IPS-18a (cell line): ENCODE measurements at regions not wholly inside any gene's neighbourhood (a gene's known extent, or its start where the extent isn't known, plus 50 kb on each side); places are given as distances from the start of the nearest gene placed in this dataset.
"Not testable (repeated sequence)": the region's sequence is repeated elsewhere in the genome, so short reads cannot be mapped to it uniquely, and the experiment has no call there.

Experiments used
- H3K27ac ChIP-seq: one replicate; pipeline ENCODE4 v1.5.1; 2013; ENCODE audit warnings: low read length
- H3K27me3 ChIP-seq: one replicate; pipeline ENCODE4 v1.6.1; 2013; ENCODE audit warnings: mild to moderate bottlenecking, low read length; ENCODE audit not compliant: control insufficient read depth, insufficient read depth
- H3K36me3 ChIP-seq: one replicate; pipeline ENCODE4 v1.6.1; 2013; ENCODE audit warnings: low read depth, low read length; ENCODE audit not compliant: control insufficient read depth
- H3K4me1 ChIP-seq: one replicate; pipeline ENCODE4 v1.6.1; 2013; ENCODE audit warnings: low read depth, low read length; ENCODE audit not compliant: control insufficient read depth
- H3K4me3 ChIP-seq: one replicate; pipeline ENCODE4 v1.5.1; 2013; ENCODE audit warnings: low read length
- H3K9ac ChIP-seq: one replicate; pipeline ENCODE4 v1.6.1; 2013; ENCODE audit warnings: mild to moderate bottlenecking, low read length, moderate library complexity
- H3K9me3 ChIP-seq: one replicate; pipeline ENCODE4 v1.6.1; 2013; ENCODE audit warnings: low read depth, low read length; ENCODE audit not compliant: control insufficient read depth

DNA sequence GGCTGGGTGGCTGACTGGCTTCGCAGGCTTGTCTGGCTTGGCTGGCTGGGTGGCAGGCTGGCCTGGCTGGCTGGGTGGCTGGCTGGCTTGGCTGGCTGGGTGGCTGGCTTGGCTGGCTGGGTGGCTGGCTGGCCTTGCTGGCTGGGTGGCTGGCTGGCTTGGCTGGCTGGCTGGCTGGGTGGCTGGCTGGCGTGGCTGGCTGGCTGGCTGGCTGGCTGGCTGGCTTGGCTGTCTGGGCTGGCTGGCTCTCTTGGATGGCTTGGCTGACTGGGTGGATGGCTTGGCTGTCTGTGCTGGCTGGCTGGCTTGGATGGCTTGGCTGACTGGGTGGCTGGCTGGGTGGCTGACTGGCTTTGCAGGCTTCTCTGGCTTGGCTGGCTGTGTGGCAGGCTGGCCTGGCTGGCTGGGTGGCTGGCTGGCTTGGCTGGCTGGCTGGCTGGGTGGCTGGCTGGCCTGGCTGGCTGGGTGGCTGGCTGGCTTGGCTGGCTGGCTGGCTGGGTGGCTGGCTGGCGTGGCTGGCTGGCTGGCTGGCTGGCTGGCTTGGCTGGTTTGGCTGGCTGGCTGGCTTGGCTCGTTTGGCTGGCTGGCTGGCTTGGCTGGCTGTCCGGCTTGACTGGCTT is 2808.1 kb downstream of the RPIA start:
- not testable (repeated sequence) for H3K4me1 ChIP-seq, H3K4me3 ChIP-seq, H3K36me3 ChIP-seq, H3K9me3 ChIP-seq, H3K27me3 ChIP-seq, H3K9ac ChIP-seq, H3K27ac ChIP-seq

DNA sequence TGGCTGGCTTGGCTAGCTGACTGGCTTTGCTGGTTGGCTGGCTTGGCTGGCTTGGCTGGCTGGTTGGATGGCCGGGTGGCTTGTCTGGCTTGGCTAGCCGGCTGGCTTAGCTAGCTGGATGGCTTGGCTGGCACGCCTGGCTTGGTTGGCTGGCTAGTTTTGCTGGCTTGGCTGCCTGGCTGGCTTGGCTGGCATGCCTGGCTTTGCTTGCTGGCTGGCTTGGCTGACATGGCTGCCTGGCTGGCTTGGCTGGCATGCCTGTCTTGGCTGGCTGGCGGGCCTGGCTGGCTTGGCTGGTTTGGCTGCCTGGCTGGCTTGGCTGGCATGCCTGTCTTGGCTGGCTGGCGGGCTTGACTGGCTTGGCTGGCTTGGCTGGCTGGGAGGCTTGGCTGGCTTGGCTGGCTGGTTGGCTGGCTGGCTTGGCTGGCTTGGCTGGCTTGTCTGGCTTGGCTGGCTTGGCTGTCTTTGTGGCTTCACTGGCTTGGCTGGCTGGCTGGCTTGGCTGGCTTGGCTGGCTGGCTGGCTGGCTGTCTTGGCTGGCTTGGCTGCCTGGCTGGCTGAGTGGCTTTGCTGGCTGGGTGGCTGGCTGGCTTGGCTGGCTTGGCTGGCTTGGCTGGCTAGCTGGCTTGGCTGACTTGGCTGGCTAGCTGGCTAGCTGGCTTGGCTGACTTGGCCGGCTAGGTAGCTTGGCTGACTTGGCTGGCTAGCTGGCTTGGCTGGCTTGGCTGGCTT is 2808.9 kb downstream of the RPIA start:
- H3K9me3 ChIP-seq, H3K9ac ChIP-seq, H3K27ac ChIP-seq, H3K4me1 ChIP-seq, H3K27me3 ChIP-seq, H3K4me3 ChIP-seq, H3K36me3 ChIP-seq: not testable (repeated sequence)

DNA sequence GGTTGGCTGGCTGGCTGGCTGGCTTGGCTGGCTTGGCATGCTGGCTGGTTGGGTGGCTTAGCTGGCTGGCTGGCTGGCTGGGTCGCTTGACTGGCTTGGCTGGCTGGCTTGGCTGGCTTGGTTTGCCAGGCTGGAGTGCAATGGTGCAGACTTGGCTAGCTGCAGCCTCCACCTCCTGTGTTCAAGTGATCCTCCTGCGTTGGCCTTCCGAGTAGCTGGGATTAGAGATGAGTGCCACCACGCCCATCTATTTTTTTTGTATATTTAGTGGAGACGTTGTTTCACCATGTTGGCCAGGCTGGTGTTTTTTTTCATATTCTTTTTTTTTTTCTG is 2809.5 kb downstream of the RPIA start:
- H3K4me3 ChIP-seq, H3K36me3 ChIP-seq, H3K27ac ChIP-seq, H3K9ac ChIP-seq, H3K9me3 ChIP-seq, H3K27me3 ChIP-seq, H3K4me1 ChIP-seq: not testable (repeated sequence)

- H3K9ac ChIP-seq, H3K27ac ChIP-seq, H3K4me3 ChIP-seq, H3K4me1 ChIP-seq, H3K9me3 ChIP-seq, H3K27me3 ChIP-seq, H3K36me3 ChIP-seq: not testable (repeated sequence)
Measured at GRCh38 chr2:91501481-91502080, 2810.1 kb downstream of the RPIA start.

DNA sequence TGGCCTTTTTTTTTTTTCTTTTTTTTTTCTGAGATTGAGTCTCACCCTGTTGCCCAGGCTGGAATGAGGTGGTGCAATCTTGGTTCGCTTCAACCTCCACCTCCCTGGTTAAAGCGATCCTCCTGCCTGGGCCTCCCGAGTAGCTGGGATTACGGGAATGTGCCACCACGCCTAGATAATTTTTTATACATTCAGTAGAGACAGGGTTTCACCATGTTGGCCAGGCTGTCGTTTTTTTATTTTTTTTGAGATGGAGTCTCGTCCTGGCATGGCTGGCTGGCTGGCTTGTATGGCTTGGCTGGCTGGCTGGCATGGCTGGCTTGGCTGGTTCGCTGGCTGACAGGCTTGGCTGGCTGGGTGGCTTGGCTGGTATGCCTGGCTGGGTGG is 2812.1 kb downstream of the RPIA start:
- not testable (repeated sequence) for H3K9ac ChIP-seq, H3K27me3 ChIP-seq, H3K36me3 ChIP-seq, H3K4me3 ChIP-seq, H3K9me3 ChIP-seq, H3K4me1 ChIP-seq, H3K27ac ChIP-seq

GRCh38 chr2:91503959-91504741 is 2812.7 kb downstream of the RPIA start:
- not testable (repeated sequence) for H3K27me3 ChIP-seq, H3K9ac ChIP-seq, H3K27ac ChIP-seq, H3K36me3 ChIP-seq, H3K4me1 ChIP-seq, H3K4me3 ChIP-seq, H3K9me3 ChIP-seq

DNA sequence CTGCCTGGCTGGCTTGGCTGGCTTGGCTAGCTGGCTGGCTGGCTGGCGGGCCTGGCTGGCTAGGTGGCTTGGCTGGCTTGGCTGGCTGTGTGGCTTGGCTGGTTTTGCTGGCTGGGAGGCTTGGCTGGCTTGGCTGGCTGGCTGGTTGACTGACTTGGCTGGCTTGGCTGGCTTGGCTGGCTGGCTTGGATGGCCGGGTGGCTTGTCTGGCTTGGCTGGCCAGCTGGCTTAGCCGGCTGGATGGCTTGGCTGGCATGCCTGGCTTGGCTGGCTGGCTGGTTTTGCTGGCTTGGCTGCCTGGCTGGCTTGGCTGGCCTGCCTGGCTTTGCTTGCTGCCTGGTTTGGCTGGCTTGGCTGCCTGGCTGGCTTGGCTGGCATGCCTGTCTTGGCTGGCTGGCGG is 2817.3 kb downstream of the RPIA start:
- not testable (repeated sequence) for H3K9me3 ChIP-seq, H3K36me3 ChIP-seq, H3K9ac ChIP-seq, H3K4me3 ChIP-seq, H3K4me1 ChIP-seq, H3K27ac ChIP-seq, H3K27me3 ChIP-seq

DNA sequence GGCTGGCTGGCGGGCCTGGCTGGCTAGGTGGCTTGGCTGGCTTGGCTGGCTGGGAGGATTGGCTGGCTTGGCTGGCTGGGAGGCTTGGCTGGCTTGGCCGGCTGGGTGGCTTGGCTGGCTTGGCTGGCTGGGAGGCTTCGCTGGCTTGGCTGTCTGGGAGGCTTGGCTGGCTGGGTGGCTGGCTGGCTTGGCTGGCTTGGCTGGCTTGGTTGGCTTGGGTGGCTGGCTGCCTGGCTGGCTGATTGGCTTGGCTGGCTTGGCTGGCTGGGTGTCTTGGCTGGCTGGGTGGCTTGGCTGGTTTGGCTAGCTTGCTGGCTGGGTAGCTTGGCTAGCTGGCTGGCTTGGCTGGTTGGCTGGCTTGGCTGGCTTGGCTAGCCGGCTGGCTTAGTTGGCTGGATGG is 2817.8 kb downstream of the RPIA start:
- H3K9ac ChIP-seq, H3K4me1 ChIP-seq, H3K27me3 ChIP-seq, H3K9me3 ChIP-seq, H3K4me3 ChIP-seq, H3K36me3 ChIP-seq, H3K27ac ChIP-seq: not testable (repeated sequence)

GRCh38 chr2:91511166-91511565 is 2819.7 kb downstream of the RPIA start:
- not testable (repeated sequence) for H3K4me3 ChIP-seq, H3K9me3 ChIP-seq, H3K36me3 ChIP-seq, H3K4me1 ChIP-seq, H3K27ac ChIP-seq, H3K9ac ChIP-seq, H3K27me3 ChIP-seq

DNA sequence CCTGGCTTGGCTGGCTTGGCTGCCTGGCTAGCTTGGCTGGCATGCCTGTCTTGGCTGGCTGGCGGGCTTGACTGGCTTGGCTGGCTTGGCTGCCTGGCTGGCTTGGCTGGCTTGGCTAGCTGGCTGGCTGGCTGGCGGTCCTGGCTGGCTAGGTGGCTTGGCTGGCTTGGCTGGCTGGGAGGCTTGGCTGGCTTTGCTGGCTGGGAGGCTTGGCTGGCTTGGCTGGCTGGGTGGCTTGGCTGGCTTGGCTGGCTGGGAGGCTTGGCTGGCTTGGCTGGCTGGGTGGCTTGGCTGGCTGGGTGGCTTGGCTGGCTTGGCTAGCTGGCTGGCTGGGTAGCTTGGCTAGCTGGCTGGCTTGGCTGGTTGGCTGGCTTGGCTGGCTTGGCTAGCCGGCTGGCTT is 2824.5 kb downstream of the RPIA start:
- H3K27me3 ChIP-seq, H3K4me3 ChIP-seq, H3K36me3 ChIP-seq, H3K4me1 ChIP-seq, H3K9me3 ChIP-seq, H3K27ac ChIP-seq, H3K9ac ChIP-seq: not testable (repeated sequence)

DNA sequence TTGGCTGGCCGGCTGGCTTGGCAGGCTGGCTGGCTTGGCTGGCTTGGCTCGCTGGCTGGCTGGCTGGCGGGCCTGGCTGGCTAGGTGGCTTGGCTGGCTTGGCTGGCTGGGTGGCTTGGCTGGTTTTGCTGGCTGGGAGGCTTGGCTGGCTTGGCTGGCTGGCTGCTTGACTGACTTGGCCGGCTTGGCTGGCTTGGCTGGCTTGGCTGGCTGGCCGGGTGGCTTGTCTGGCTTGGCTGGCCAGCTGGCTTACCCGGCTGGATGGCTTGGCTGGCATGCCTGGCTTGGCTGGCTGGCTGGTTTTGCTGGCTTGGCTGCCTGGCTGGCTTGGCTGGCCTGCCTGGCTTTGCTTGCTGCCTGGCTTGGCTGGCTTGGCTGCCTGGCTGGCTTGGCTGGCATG is 2825.2 kb downstream of the RPIA start:
- H3K4me1 ChIP-seq, H3K9ac ChIP-seq, H3K4me3 ChIP-seq, H3K27ac ChIP-seq, H3K9me3 ChIP-seq, H3K36me3 ChIP-seq, H3K27me3 ChIP-seq: not testable (repeated sequence)

DNA sequence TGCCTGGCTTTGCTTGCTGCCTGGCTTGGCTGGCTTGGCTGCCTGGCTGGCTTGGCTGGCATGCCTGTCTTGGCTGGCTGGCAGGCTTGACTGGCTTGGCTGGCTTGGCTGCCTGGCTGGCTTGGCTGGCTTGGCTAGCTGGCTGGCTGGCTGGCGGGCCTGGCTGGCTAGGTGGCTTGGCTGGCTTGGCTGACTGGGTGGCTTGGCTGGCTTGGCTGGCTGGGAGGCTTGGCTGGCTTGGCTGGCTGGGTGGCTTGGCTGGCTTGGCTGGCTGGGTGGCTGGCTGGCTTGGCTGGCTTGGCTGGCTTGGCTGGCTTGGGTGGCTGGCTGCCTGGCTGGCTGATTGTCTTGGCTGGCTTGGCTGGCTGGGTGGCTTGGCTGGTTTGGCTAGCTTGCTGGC is 2826.4 kb downstream of the RPIA start:
- not testable (repeated sequence) for H3K36me3 ChIP-seq, H3K27ac ChIP-seq, H3K9me3 ChIP-seq, H3K27me3 ChIP-seq, H3K9ac ChIP-seq, H3K4me3 ChIP-seq, H3K4me1 ChIP-seq
